NCI-H345 treated with DMSO at 0.1 percent for 48 hours (cell line): ENCODE measurements at regions not wholly inside any gene's neighbourhood (a gene's known extent, or its start where the extent isn't known, plus 50 kb on each side); places are given as distances from the start of the nearest gene placed in this dataset.

ENCODE experiments used
- DNase-seq: peaks from one replicate; lab custom pipeline; 2025; ENCODE audit not compliant: unreplicated experiment; lab: John Stamatoyannopoulos, UW

GRCh38 chr6:90872981-90873380, 286.1 kb upstream of the MAP3K7 start:
- no peak for DNase-seq

GRCh38 chr6:90870561-90870960, 283.7 kb upstream of the MAP3K7 start:
- no peak for DNase-seq

GRCh38 chr6:90868656-90869055, 281.8 kb upstream of the MAP3K7 start:
- no peak for DNase-seq

- no peak for DNase-seq
Observed at GRCh38 chr6:90868256-90868655, 281.4 kb upstream of the MAP3K7 start.

- DNase-seq, result no peak
Observed at GRCh38 chr6:90865513-90865912, 278.6 kb upstream of the MAP3K7 start.

- DNase-seq, result no peak
Observed at GRCh38 chr6:90863043-90863442, 276.2 kb upstream of the MAP3K7 start.

- DNase-seq, result no peak
Observed at GRCh38 chr6:90860822-90861601, 274.1 kb upstream of the MAP3K7 start.

GRCh38 chr6:90859612-90860011, 272.7 kb upstream of the MAP3K7 start:
- no peak for DNase-seq

GRCh38 chr6:90859056-90859455, 272.2 kb upstream of the MAP3K7 start:
- DNase-seq, result no peak

- DNase-seq, result no peak
Observed at GRCh38 chr6:90849686-90850085, 262.8 kb upstream of the MAP3K7 start.

- DNase-seq, result no peak
Observed at GRCh38 chr6:90846824-90847223, 260.0 kb upstream of the MAP3K7 start.

- DNase-seq, result no peak
Observed at GRCh38 chr6:90835596-90836212, 248.8 kb upstream of the MAP3K7 start.

- no peak for DNase-seq
Observed at GRCh38 chr6:90829311-90829710, 242.4 kb upstream of the MAP3K7 start.

GRCh38 chr6:90820436-90820835, 233.6 kb upstream of the MAP3K7 start:
- DNase-seq, result no peak

- DNase-seq, result no peak
Observed at GRCh38 chr6:90819483-90819882, 232.6 kb upstream of the MAP3K7 start.

GRCh38 chr6:90818163-90818562, 231.3 kb upstream of the MAP3K7 start:
- no peak for DNase-seq

- DNase-seq, result no peak
Observed at GRCh38 chr6:90816764-90817163, 229.9 kb upstream of the MAP3K7 start.

GRCh38 chr6:90811596-90812226, 224.8 kb upstream of the MAP3K7 start:
- DNase-seq, result peak; percentile 78

GRCh38 chr6:90809035-90809434, 222.2 kb upstream of the MAP3K7 start:
- DNase-seq, result no peak

- DNase-seq, result no peak
Observed at GRCh38 chr6:90807791-90808701, 221.2 kb upstream of the MAP3K7 start.

- DNase-seq, result no peak
Observed at GRCh38 chr6:90805619-90806155, 218.8 kb upstream of the MAP3K7 start.
